ENCODE measurements at regions not wholly inside any gene's neighbourhood (a gene's known extent, or its start where the extent isn't known, plus 50 kb on each side); places are given as distances from the start of the nearest gene placed in this dataset.

- TF ChIP-seq POLR2A (IDR thresholded peaks at IDR 0.05) (no peak), CTCF (IDR thresholded peaks at IDR 0.05) (peak in 1 of 6 experiments; percentile 13)
Measured at GRCh38 chr2:120958623-120959366, 223.1 kb downstream of the GLI2 start.
